Panc1 (cell line): ENCODE measurements at regions not wholly inside any gene's neighbourhood (a gene's known extent, or its start where the extent isn't known, plus 50 kb on each side); places are given as distances from the start of the nearest gene placed in this dataset.

ENCODE experiments used
- ATAC-seq: fragments of 200-7000 bp; cut with Tn5 transposase; 2 replicates; pipeline ENCODE4 v1.9.1; 2020; ENCODE audit warnings: mild to moderate bottlenecking, moderate library complexity
- BruUV-seq: library from RNA; stranded (reverse); fragments of 400-500 nt; replicated peaks from 2 replicates; lab custom pipeline; 2021; lab: Mats Ljungman, UMichigan
- CTCF ChIA-PET: fragments of 300-600 bp; sonication (Branson Sonifier 250); formaldehyde crosslinking; loops from one replicate; lab custom pipeline; 2022; ENCODE audit warnings: antibody characterized with exemption; lab: Charles Lee
- POLR2A ChIA-PET: fragments of 300-600 bp; sonication (Branson Sonifier 250); formaldehyde crosslinking; loops from one replicate; lab custom pipeline; 2022; ENCODE audit warnings: antibody characterized with exemption; lab: Charles Lee
- DNase-seq: peaks from one replicate; pipeline ENCODE4 v3.0.0-alpha.2; 2010; ENCODE audit warnings: low read depth, low spot score
- H3K27ac ChIP-seq: 2 replicates; pipeline ENCODE4 v1.5.1; 2011; ENCODE audit warnings: mild to moderate bottlenecking, low read length, inconsistent platforms
- H3K27me3 ChIP-seq: fragments of 200-500 bp; sonication (Bioruptor generic); 2 replicates; pipeline ENCODE4 v1.6.0; 2014; ENCODE audit warnings: low read length, inconsistent platforms; ENCODE audit not compliant: control insufficient read depth, insufficient read depth
- H3K36me3 ChIP-seq: fragments of 200-500 bp; sonication (Bioruptor generic); 2 replicates; pipeline ENCODE4 v1.5.1; 2014; ENCODE audit warnings: inconsistent platforms, mild to moderate bottlenecking, low read length, moderate library complexity; ENCODE audit not compliant: control insufficient read depth, insufficient read depth
- H3K4me1 ChIP-seq: 2 replicates; pipeline ENCODE4 v1.5.1; 2011; ENCODE audit warnings: inconsistent platforms, mild to moderate bottlenecking, low read length, moderate library complexity; ENCODE audit not compliant: control insufficient read depth, insufficient read depth
- H3K4me3 ChIP-seq, 2 experiments: 2 replicates each; pipeline ENCODE4 v1.5.1; 2011 to 2012; ENCODE audit warnings: low read depth in 2 of 2, low read length in 2 of 2, mild to moderate bottlenecking in 2 of 2, inconsistent platforms in 1 of 2, moderate library complexity in 1 of 2
- H3K9me3 ChIP-seq: fragments of 200-500 bp; sonication (Bioruptor generic); 2 replicates; pipeline ENCODE4 v1.5.1; 2014; ENCODE audit warnings: low read depth, mild to moderate bottlenecking, inconsistent platforms, low read length, moderate library complexity; ENCODE audit not compliant: control insufficient read depth, insufficient read depth
- POLR2AphosphoS5 ChIP-seq: IDR thresholded peaks from 2 replicates; pipeline ENCODE4 v1.6.1; 2012; ENCODE audit warnings: mild to moderate bottlenecking, low read depth, low read length, moderate library complexity
- SIN3A ChIP-seq: IDR thresholded peaks from 2 replicates; pipeline ENCODE4 v1.6.1; 2012; ENCODE audit warnings: low read depth, mild to moderate bottlenecking, low read length, moderate library complexity, borderline replicate concordance; ENCODE audit not compliant: insufficient read depth
- TCF7L2 ChIP-seq: IDR thresholded peaks from 2 replicates; pipeline ENCODE4 v1.6.1; 2011; ENCODE audit warnings: mild to moderate bottlenecking, low read depth, low read length, inconsistent platforms
- in situ Hi-C: cut with HindIII; loops from 2 replicates; pipeline ENCODE4 v1.10.0; 2016; ENCODE audit warnings: low sequenced_read_pairs, low pct_unique_long_range_greater_than_20kb
- intact Hi-C: fragments of 100-400 bp; cut with micrococcal nuclease; formaldehyde crosslinking; loops from one replicate; pipeline ENCODE4 v1.10.0; 2022; ENCODE audit not compliant: unreplicated experiment
- TF ChIP-seq, protein P1 (sequence below), 2 experiments: IDR thresholded peaks; 2 replicates each; pipeline ENCODE4 v1.6.1; 2011 to 2012; ENCODE audit warnings: low read depth in 2 of 2, control low read depth in 1 of 2, low read length in 1 of 2, mild to moderate bottlenecking in 1 of 2, moderate library complexity in 1 of 2; ENCODE audit not compliant: insufficient read depth in 1 of 2
- TF ChIP-seq, protein P2 (sequence below): fragments of 450-650 bp; IDR thresholded peaks from 2 replicates; pipeline ENCODE4 v1.5.1; 2017; ENCODE audit warnings: mild to moderate bottlenecking

GRCh38 chr18:75554644-75555185 lies 127.2 kb upstream of the SMIM21 start:
- Histone ChIP-seq H3K4me1 (no peaks in the 10 kb centered on the region), H3K36me3 (no peaks in the 10 kb centered on the region), H3K9me3 (no peaks in the 10 kb centered on the region), H3K4me3 (no peak overlapping the region), H3K27me3 (peaks cover 11% of the 10 kb centered on the region), H3K27ac (no peak overlapping the region)
- TF ChIP-seq, protein P1, sequence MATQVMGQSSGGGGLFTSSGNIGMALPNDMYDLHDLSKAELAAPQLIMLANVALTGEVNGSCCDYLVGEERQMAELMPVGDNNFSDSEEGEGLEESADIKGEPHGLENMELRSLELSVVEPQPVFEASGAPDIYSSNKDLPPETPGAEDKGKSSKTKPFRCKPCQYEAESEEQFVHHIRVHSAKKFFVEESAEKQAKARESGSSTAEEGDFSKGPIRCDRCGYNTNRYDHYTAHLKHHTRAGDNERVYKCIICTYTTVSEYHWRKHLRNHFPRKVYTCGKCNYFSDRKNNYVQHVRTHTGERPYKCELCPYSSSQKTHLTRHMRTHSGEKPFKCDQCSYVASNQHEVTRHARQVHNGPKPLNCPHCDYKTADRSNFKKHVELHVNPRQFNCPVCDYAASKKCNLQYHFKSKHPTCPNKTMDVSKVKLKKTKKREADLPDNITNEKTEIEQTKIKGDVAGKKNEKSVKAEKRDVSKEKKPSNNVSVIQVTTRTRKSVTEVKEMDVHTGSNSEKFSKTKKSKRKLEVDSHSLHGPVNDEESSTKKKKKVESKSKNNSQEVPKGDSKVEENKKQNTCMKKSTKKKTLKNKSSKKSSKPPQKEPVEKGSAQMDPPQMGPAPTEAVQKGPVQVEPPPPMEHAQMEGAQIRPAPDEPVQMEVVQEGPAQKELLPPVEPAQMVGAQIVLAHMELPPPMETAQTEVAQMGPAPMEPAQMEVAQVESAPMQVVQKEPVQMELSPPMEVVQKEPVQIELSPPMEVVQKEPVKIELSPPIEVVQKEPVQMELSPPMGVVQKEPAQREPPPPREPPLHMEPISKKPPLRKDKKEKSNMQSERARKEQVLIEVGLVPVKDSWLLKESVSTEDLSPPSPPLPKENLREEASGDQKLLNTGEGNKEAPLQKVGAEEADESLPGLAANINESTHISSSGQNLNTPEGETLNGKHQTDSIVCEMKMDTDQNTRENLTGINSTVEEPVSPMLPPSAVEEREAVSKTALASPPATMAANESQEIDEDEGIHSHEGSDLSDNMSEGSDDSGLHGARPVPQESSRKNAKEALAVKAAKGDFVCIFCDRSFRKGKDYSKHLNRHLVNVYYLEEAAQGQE (IDR thresholded peaks at IDR 0.05; ENCODE audit: insufficient read depth in 1 of 2, low read depth in 2 of 2, low read length in 1 of 2), result no peak
- ATAC-seq (no peak), DNase-seq (no peak)
- CTCF ChIA-PET, result no interaction called here
- BruUV-seq, result no TSS peak
- intact Hi-C loops (no loop called here), in situ Hi-C loops (no loop called here)
- POLR2A ChIA-PET, result no interaction called here

DNA sequence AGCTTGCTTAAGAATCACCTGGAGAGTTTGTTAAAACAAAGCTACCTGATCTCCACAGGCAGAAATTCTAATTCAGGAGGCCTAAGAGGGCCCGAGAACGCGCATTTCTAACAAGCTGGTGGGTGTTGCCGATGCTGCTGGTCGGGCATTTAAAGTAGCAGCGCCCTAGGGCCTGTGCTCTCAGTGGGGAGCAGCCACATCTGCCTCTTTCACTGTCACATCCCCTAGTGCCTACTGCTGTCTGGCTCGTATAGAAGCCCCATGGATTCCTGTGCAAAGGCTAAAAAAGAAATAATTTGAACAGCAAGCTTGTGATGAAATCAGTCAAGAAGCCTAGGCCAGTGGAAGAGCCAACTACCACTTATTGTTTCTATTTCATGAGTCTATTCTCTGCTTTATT lies 126.7 kb upstream of the SMIM21 start:
- peaks cover 11% of the 10 kb centered on the region for H3K27me3 ChIP-seq
- intact Hi-C loops, result no loop called here
- ChIA-PET CTCF (interaction anchor here (0.6 kb wide), 1 partner anchor 1564 kb away, joined by 3 read pairs; no protein-coding TSS in a partner anchor), POLR2A (no interaction called here)
- no peaks in the 10 kb centered on the region for H3K36me3 ChIP-seq
- DNase-seq (no peak), ATAC-seq (no peak)
- H3K27ac ChIP-seq, result no peak overlapping the region
- BruUV-seq, result no TSS peak
- in situ Hi-C loops, result no loop called here
- H3K4me3 ChIP-seq, result no peak overlapping the region
- H3K9me3 ChIP-seq, result no peaks in the 10 kb centered on the region
- TF ChIP-seq, protein P2, sequence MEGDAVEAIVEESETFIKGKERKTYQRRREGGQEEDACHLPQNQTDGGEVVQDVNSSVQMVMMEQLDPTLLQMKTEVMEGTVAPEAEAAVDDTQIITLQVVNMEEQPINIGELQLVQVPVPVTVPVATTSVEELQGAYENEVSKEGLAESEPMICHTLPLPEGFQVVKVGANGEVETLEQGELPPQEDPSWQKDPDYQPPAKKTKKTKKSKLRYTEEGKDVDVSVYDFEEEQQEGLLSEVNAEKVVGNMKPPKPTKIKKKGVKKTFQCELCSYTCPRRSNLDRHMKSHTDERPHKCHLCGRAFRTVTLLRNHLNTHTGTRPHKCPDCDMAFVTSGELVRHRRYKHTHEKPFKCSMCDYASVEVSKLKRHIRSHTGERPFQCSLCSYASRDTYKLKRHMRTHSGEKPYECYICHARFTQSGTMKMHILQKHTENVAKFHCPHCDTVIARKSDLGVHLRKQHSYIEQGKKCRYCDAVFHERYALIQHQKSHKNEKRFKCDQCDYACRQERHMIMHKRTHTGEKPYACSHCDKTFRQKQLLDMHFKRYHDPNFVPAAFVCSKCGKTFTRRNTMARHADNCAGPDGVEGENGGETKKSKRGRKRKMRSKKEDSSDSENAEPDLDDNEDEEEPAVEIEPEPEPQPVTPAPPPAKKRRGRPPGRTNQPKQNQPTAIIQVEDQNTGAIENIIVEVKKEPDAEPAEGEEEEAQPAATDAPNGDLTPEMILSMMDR, result no peak
- H3K4me1 ChIP-seq, result no peaks in the 10 kb centered on the region

DNA sequence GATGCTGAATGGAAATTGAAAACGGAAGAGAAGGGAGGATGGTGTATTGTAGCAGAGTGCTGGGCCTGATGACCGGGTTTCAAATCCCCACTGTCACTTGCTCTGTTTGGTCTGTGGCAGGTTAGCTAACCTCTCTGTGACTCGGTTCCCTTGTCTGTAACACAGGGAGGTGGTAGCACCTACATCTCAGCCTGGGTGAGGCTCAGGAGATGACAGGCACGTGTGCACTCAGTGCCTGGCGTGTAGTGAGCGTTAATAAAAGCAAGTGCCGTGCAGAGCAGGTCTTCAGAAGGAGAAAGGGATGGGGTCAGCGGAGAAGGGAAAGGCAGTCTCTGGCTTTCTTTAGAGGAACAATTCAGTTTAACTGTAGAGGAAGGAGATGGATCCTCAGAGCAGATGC lies 125.5 kb upstream of the SMIM21 start:
- in situ Hi-C loops (no loop called here), intact Hi-C loops (no loop called here)
- Histone ChIP-seq H3K27ac (no peak overlapping the region), H3K9me3 (no peaks in the 10 kb centered on the region), H3K4me1 (no peaks in the 10 kb centered on the region), H3K36me3 (no peaks in the 10 kb centered on the region), H3K4me3 (no peak overlapping the region), H3K27me3 (peaks cover 6% of the 10 kb centered on the region; the same call in 1 of the 2 replicates)
- ATAC-seq (no peak), DNase-seq (no peak)
- CTCF ChIA-PET, result no interaction called here
- POLR2A ChIA-PET, result no interaction called here
- no TSS peak for BruUV-seq
- no peak for TF ChIP-seq SIN3A
- no peak for TF ChIP-seq TCF7L2
- TF ChIP-seq, protein P2, result no peak
- TF ChIP-seq, protein P1 (IDR thresholded peaks at IDR 0.05; ENCODE audit: insufficient read depth in 1 of 2, low read depth in 2 of 2, low read length in 1 of 2), result no peak
- no peak for TF ChIP-seq POLR2AphosphoS5
